Right atrium auricular region (tissue), 2 donors: ENCODE measurements at regions not wholly inside any gene's neighbourhood (a gene's known extent, or its start where the extent isn't known, plus 50 kb on each side); places are given as distances from the start of the nearest gene placed in this dataset.

Source experiments
- DNase-seq: peaks from one replicate; pipeline ENCODE4 v3.0.0-alpha.2; 2019; ENCODE audit warnings: low spot score
- H3K27ac ChIP-seq, 2 donors: fragments of 200-600 bp; sonication (generic); 1 replicate in 1 of 2; 2 replicates in 1 of 2; pipeline ENCODE4 v1.5.1; 2016 to 2019
- H3K27me3 ChIP-seq, 2 donors: fragments of 200-600 bp; sonication (generic); one replicate each; pipeline versions ENCODE4 v1.5.1 to v1.6.0; 2017 to 2019
- H3K36me3 ChIP-seq: fragments of 200-600 bp; sonication (generic); one replicate; pipeline ENCODE4 v1.5.1; 2016
- H3K4me1 ChIP-seq, 2 donors: fragments of 200-600 bp; sonication (generic); one replicate each; pipeline versions ENCODE4 v1.5.1 to v1.6.0; 2017 to 2019
- H3K4me3 ChIP-seq, 2 donors: fragments of 200-600 bp; sonication (generic); 1 replicate in 1 of 2; 2 replicates in 1 of 2; pipeline ENCODE4 v1.5.1; 2017 to 2019; ENCODE audit warnings: mild to moderate bottlenecking in 1 of 2, moderate library complexity in 1 of 2
- H3K9me3 ChIP-seq, 2 donors: fragments of 200-600 bp; sonication (generic); one replicate each; pipeline ENCODE4 v1.5.1; 2019
- CTCF ChIP-seq, 2 donors: fragments of 200-600 bp; sonication (generic); IDR thresholded peaks; one replicate each; pipeline ENCODE4 v1.5.1; 2019; ENCODE audit warnings: antibody characterized with exemption in 2 of 2

- Histone ChIP-seq H3K27ac (no peak overlapping the region), H3K27me3 (no peaks in the 10 kb centered on the region), H3K9me3 (no peaks in the 10 kb centered on the region), H3K4me1 (no peaks in the 10 kb centered on the region), H3K36me3 (no peaks in the 10 kb centered on the region), H3K4me3 (no peak overlapping the region)
- DNase-seq = no peak
- TF ChIP-seq CTCF (IDR thresholded peaks at IDR 0.05) = no peak
Measured at GRCh38 chr2:157179324-157180105, 78.0 kb upstream of the GALNT5 start.

GRCh38 chr2:157180359-157180758 is 77.1 kb upstream of the GALNT5 start:
- Histone ChIP-seq H3K9me3 (no peaks in the 10 kb centered on the region), H3K4me3 (no peak overlapping the region), H3K4me1 (no peaks in the 10 kb centered on the region), H3K27me3 (no peaks in the 10 kb centered on the region), H3K36me3 (no peaks in the 10 kb centered on the region), H3K27ac (no peak overlapping the region)
- TF ChIP-seq CTCF (IDR thresholded peaks at IDR 0.05) = no peak
- no peak for DNase-seq

GRCh38 chr2:157181234-157181633 is 76.3 kb upstream of the GALNT5 start:
- TF ChIP-seq CTCF (IDR thresholded peaks at IDR 0.05) = no peak
- Histone ChIP-seq H3K4me1 (no peaks in the 10 kb centered on the region), H3K4me3 (no peak overlapping the region), H3K27ac (no peak overlapping the region), H3K9me3 (no peaks in the 10 kb centered on the region), H3K36me3 (no peaks in the 10 kb centered on the region), H3K27me3 (no peaks in the 10 kb centered on the region)
- DNase-seq = no peak

- Histone ChIP-seq H3K4me3 (no peak overlapping the region), H3K27me3 (no peaks in the 10 kb centered on the region), H3K36me3 (no peaks in the 10 kb centered on the region), H3K9me3 (no peaks in the 10 kb centered on the region), H3K4me1 (no peaks in the 10 kb centered on the region), H3K27ac (no peak overlapping the region)
- no peak for DNase-seq
- no peak for TF ChIP-seq CTCF (IDR thresholded peaks at IDR 0.05)
Measured at GRCh38 chr2:157182204-157182709, 75.2 kb upstream of the GALNT5 start.

GRCh38 chr2:157182834-157183396 is 74.6 kb upstream of the GALNT5 start:
- H3K4me1 ChIP-seq = no peaks in the 10 kb centered on the region
- no peaks in the 10 kb centered on the region for H3K9me3 ChIP-seq
- no peak for TF ChIP-seq CTCF (IDR thresholded peaks at IDR 0.05)
- no peaks in the 10 kb centered on the region for H3K27me3 ChIP-seq
- no peak for DNase-seq
- no peaks in the 10 kb centered on the region for H3K36me3 ChIP-seq
- no peak overlapping the region for H3K4me3 ChIP-seq
- no peak overlapping the region for H3K27ac ChIP-seq
